K562 (cell line): ENCODE measurements at regions not wholly inside any gene's neighbourhood (a gene's known extent, or its start where the extent isn't known, plus 50 kb on each side); places are given as distances from the start of the nearest gene placed in this dataset.

Source experiments
- ATAC-seq: fragments of 200-7000 bp; cut with Tn5 transposase; 3 replicates; pipeline ENCODE4 v1.9.1; 2020; ENCODE audit warnings: moderate library complexity
- BruUV-seq: library from RNA; stranded (reverse); fragments of 400-500 nt; replicated peaks from 2 replicates; lab custom pipeline; 2021; lab: Mats Ljungman, UMichigan
- CTCF ChIA-PET: fragments of 300-600 bp; formaldehyde crosslinking; extraction: SDS; loops from one replicate; lab custom pipeline; 2021; ENCODE audit warnings: low intra/inter-chr PET ratio; lab: Yijun Ruan, JAX
- POLR2A ChIA-PET: fragments of 300-600, 350-650 bp; sonication (Branson Sonifier 250); formaldehyde crosslinking; extraction: SDS; loops from one replicate; lab custom pipeline; 2021; ENCODE audit warnings: antibody characterized with exemption, inconsistent platforms; lab: Yijun Ruan, JAX
- DNase-seq, 4 experiments: peaks; one replicate each; pipeline versions ENCODE4 v3.0.0 to v3.0.0-alpha.2; 2011 to 2018; ENCODE audit warnings: low spot score in 3 of 4, mixed read lengths in 3 of 4; ENCODE audit errors: extremely low read depth in 1 of 4
- FAIRE-seq: peaks from 2 replicates; lab custom pipeline; 2011; peaks lifted over from hg19 to GRCh38; lab: Jason Lieb, UNC
- H2AFZ ChIP-seq: 2 replicates; pipeline ENCODE4 v1.6.0; 2011; ENCODE audit warnings: low read depth, low read length, control low read depth, inconsistent platforms
- H3K27ac ChIP-seq: fragments of 200-600 bp; 3 replicates; pipeline ENCODE4 v1.8.0; 2011; ENCODE audit warnings: low read depth, mild to moderate bottlenecking, control low read depth, inconsistent platforms, low read length, moderate library complexity, mixed read lengths; ENCODE audit errors: extremely low read depth
- H3K27me3 ChIP-seq, 2 experiments: fragments of 300-600 bp in 1 of 2; 2 replicates in 1 of 2; 3 replicates in 1 of 2; pipeline versions ENCODE4 v1.6.0 to v1.8.0; 2011; ENCODE audit warnings: inconsistent platforms in 2 of 2, low read length in 2 of 2, mild to moderate bottlenecking in 1 of 2, mixed read lengths in 1 of 2, moderate library complexity in 1 of 2; ENCODE audit not compliant: control insufficient read depth in 2 of 2, insufficient read depth in 2 of 2
- H3K36me3 ChIP-seq: fragments of 300-600 bp; 3 replicates; pipeline ENCODE4 v1.8.0; 2011; ENCODE audit warnings: mild to moderate bottlenecking, low read length, inconsistent platforms; ENCODE audit not compliant: control insufficient read depth, insufficient read depth
- H3K4me1 ChIP-seq, 2 experiments: fragments of 200-600 bp in 1 of 2; replicated peaks in 1 of 2; 2 replicates in 1 of 2; 3 replicates in 1 of 2; pipeline versions ENCODE4 v1.5.1 to v1.8.0; 2011; ENCODE audit warnings: inconsistent platforms in 2 of 2, low read length in 2 of 2, mild to moderate bottlenecking in 1 of 2, mixed read lengths in 1 of 2, moderate library complexity in 1 of 2; ENCODE audit not compliant: control insufficient read depth in 2 of 2, insufficient read depth in 2 of 2
- H3K4me2 ChIP-seq: 2 replicates; pipeline ENCODE4 v1.6.1; 2011; ENCODE audit warnings: low read length, control low read depth, inconsistent platforms, mixed read lengths; ENCODE audit not compliant: insufficient read depth
- H3K4me3 ChIP-seq: fragments of 200-600 bp; sonication (generic), shearing (Covaris generic); 2 replicates; pipeline ENCODE4 v1.5.1; 2016; ENCODE audit warnings: control low read depth, inconsistent platforms
- H3K79me2 ChIP-seq: fragments of 200-600 bp; 3 replicates; pipeline ENCODE4 v1.8.0; 2011; ENCODE audit warnings: low read length, inconsistent platforms; ENCODE audit not compliant: control insufficient read depth, insufficient read depth
- H3K9ac ChIP-seq, 2 experiments: 2 replicates each; pipeline versions ENCODE4 v1.6.0 to v1.6.1; 2011; ENCODE audit warnings: low read depth in 2 of 2, low read length in 2 of 2, control low read depth in 1 of 2, inconsistent platforms in 1 of 2, mild to moderate bottlenecking in 1 of 2, mixed read lengths in 1 of 2; ENCODE audit not compliant: insufficient read depth in 1 of 2
- H3K9me1 ChIP-seq: one replicate; pipeline ENCODE4 v1.6.0; 2011; ENCODE audit warnings: inconsistent platforms, mild to moderate bottlenecking, low read length, moderate library complexity; ENCODE audit not compliant: control insufficient read depth, insufficient read depth
- H3K9me3 ChIP-seq: replicated peaks from 2 replicates; pipeline ENCODE4 v1.5.1; 2011; ENCODE audit warnings: low read depth, low read length, inconsistent platforms; ENCODE audit not compliant: control insufficient read depth, insufficient read depth
- H4K20me1 ChIP-seq: replicated peaks from 2 replicates; pipeline ENCODE4 v1.6.1; 2011; ENCODE audit warnings: low read length, inconsistent platforms, mixed read lengths; ENCODE audit not compliant: control insufficient read depth, insufficient read depth
- BACH1 ChIP-seq: fragments of 200-800 bp; sonication (Bioruptor generic); IDR thresholded peaks from 2 replicates; pipeline ENCODE4 v1.6.1; 2016; ENCODE audit warnings: missing genetic modification characterization, missing compliant biosample characterization
- CREM ChIP-seq: IDR thresholded peaks from 2 replicates; pipeline ENCODE4 v1.6.1; 2014; ENCODE audit warnings: antibody characterized with exemption, low read depth
- FOXP4 ChIP-seq: sonication (generic); formaldehyde crosslinking; IDR thresholded peaks from 2 replicates; pipeline ENCODE4 v1.8.0; 2022; ENCODE audit warnings: mild to moderate bottlenecking, missing genetic modification reagents, borderline replicate concordance
- ZNF165 ChIP-seq: fragments of 250-450 bp; sonication (Bioruptor Pico); IDR thresholded peaks from 2 replicates; pipeline ENCODE4 v1.4.0; 2020; ENCODE audit warnings: borderline replicate concordance
- ZNF586 ChIP-seq: fragments of 450-650 bp; formaldehyde crosslinking; conservative IDR thresholded peaks from 2 replicates; pipeline ENCODE4 v1.4.0; 2020; ENCODE audit warnings: mild to moderate bottlenecking, moderate library complexity
- ZSCAN32 ChIP-seq: fragments of 450-650 bp; formaldehyde crosslinking; IDR thresholded peaks from 2 replicates; pipeline ENCODE4 v1.4.0; 2020; ENCODE audit warnings: mild to moderate bottlenecking, moderate library complexity
- WGBS: fragments of 100-300 bp; shearing (Covaris generic); methylation state at CpG from one replicate; pipeline ENCODE4 v1.1.6; 2016; ENCODE audit warnings: low coverage, mixed read lengths; ENCODE audit not compliant: insufficient coverage; ENCODE audit errors: missing lambda C conversion rate; 5-methylcytosine and 5-hydroxymethylcytosine counted together
- in situ Hi-C: fragments of 300-500 bp; cut with MboI; formaldehyde crosslinking; loops from 4 replicates; pipeline ENCODE4 v1.15.0; 2018; ENCODE audit warnings: inconsistent platforms, mixed read lengths
- intact Hi-C: fragments of 100-400 bp; cut with micrococcal nuclease; formaldehyde crosslinking; loops from 2 replicates; pipeline ENCODE4 v1.14.2; 2022

GRCh38 chr11:90805172-90805571 is 582.3 kb upstream of the CHORDC1 start:
- H3K36me3 ChIP-seq = no peaks in the 10 kb centered on the region
- H3K4me1 ChIP-seq = no peaks in the 10 kb centered on the region
- H3K27ac ChIP-seq = no peak overlapping the region
- H3K4me2 ChIP-seq = no peak overlapping the region
- ChIA-PET POLR2A (no interaction called here), CTCF (no interaction called here)
- DNase-seq (no peak), FAIRE-seq (no peak), ATAC-seq (no peak)
- no TSS peak for BruUV-seq
- no peaks in the 10 kb centered on the region for H3K9me3 ChIP-seq
- no peak for TF ChIP-seq ZNF586 (CRISPR knock-in tag)
- no peak for TF ChIP-seq BACH1
- TF ChIP-seq CREM = no peak
- TF ChIP-seq ZSCAN32 (CRISPR knock-in tag) = no peak
- TF ChIP-seq FOXP4 = no peak
- TF ChIP-seq ZNF165 = no peak
- in situ Hi-C loops (no loop called here), intact Hi-C loops (no loop called here)
- H3K9ac ChIP-seq = no peak overlapping the region
- WGBS = 0% methylated on average over 3 of the region's 3 CpGs
- no peaks in the 10 kb centered on the region for H3K79me2 ChIP-seq
- no peak overlapping the region for H2AFZ ChIP-seq
- H3K9me1 ChIP-seq = no peaks in the 10 kb centered on the region
- no peak overlapping the region for H3K4me3 ChIP-seq
- H3K27me3 ChIP-seq = no peaks in the 10 kb centered on the region
- H4K20me1 ChIP-seq = no peaks in the 10 kb centered on the region
